ENCODE measurements at regions not wholly inside any gene's neighbourhood (a gene's known extent, or its start where the extent isn't known, plus 50 kb on each side); places are given as distances from the start of the nearest gene placed in this dataset.
"Not testable (repeated sequence)": the region's sequence is repeated elsewhere in the genome, so short reads cannot be mapped to it uniquely, and the experiment has no call there.

GRCh38 chr14:46136456-46136855 lies 515.1 kb downstream of the RPL10L start:
- H3K27ac Mint-ChIP-seq (ENCODE audit: unreplicated experiment) = peak overlapping the region; percentile 93
- TF ChIP-seq CTCF (IDR thresholded peaks at IDR 0.05; ENCODE audit: unreplicated experiment) = no peak
- H3K36me3 Mint-ChIP-seq (ENCODE audit: low read depth, unreplicated experiment) = no peaks in the 10 kb centered on the region
- peaks cover 23% of the 10 kb centered on the region for H3K4me1 Mint-ChIP-seq (ENCODE audit: unreplicated experiment)
- peak; percentile 4 for DNase-seq (ENCODE audit: low spot score)
- H3K4me3 Mint-ChIP-seq (ENCODE audit: unreplicated experiment) = no peak overlapping the region
- H3K9me3 Mint-ChIP-seq (ENCODE audit: unreplicated experiment) = no peaks in the 10 kb centered on the region
- no peaks in the 10 kb centered on the region for H3K27me3 Mint-ChIP-seq (ENCODE audit: unreplicated experiment)

- Mint-ChIP-seq H3K4me1 (ENCODE audit: unreplicated experiment) (no peaks in the 10 kb centered on the region), H3K27ac (ENCODE audit: unreplicated experiment) (no peak overlapping the region), H3K27me3 (ENCODE audit: unreplicated experiment) (peaks cover 8% of the 10 kb centered on the region), H3K4me3 (ENCODE audit: unreplicated experiment) (no peak overlapping the region), H3K9me3 (ENCODE audit: unreplicated experiment) (peaks cover 14% of the 10 kb centered on the region), H3K36me3 (ENCODE audit: low read depth, unreplicated experiment) (peaks cover 19% of the 10 kb centered on the region)
- DNase-seq (ENCODE audit: low spot score) = no peak
- TF ChIP-seq CTCF (IDR thresholded peaks at IDR 0.05; ENCODE audit: unreplicated experiment) = no peak
Observed at GRCh38 chr14:46108228-46108627, 543.4 kb downstream of the RPL10L start.

GRCh38 chr14:46100901-46101300 lies 550.7 kb downstream of the RPL10L start:
- not testable (repeated sequence) for H3K4me1 Mint-ChIP-seq (ENCODE audit: unreplicated experiment); DNase-seq (ENCODE audit: low spot score); H3K27ac Mint-ChIP-seq (ENCODE audit: unreplicated experiment); H3K36me3 Mint-ChIP-seq (ENCODE audit: low read depth, unreplicated experiment); H3K27me3 Mint-ChIP-seq (ENCODE audit: unreplicated experiment); H3K9me3 Mint-ChIP-seq (ENCODE audit: unreplicated experiment); H3K4me3 Mint-ChIP-seq (ENCODE audit: unreplicated experiment)

GRCh38 chr14:46091819-46092218 lies 559.8 kb downstream of the RPL10L start:
- no peaks in the 10 kb centered on the region for H3K27me3 Mint-ChIP-seq (ENCODE audit: unreplicated experiment)
- H3K36me3 Mint-ChIP-seq (ENCODE audit: low read depth, unreplicated experiment) = no peaks in the 10 kb centered on the region
- no peak overlapping the region for H3K4me3 Mint-ChIP-seq (ENCODE audit: unreplicated experiment)
- TF ChIP-seq CTCF (IDR thresholded peaks at IDR 0.05; ENCODE audit: unreplicated experiment) = no peak
- no peaks in the 10 kb centered on the region for H3K9me3 Mint-ChIP-seq (ENCODE audit: unreplicated experiment)
- no peak for DNase-seq (ENCODE audit: low spot score)
- H3K4me1 Mint-ChIP-seq (ENCODE audit: unreplicated experiment) = no peaks in the 10 kb centered on the region
- H3K27ac Mint-ChIP-seq (ENCODE audit: unreplicated experiment) = no peak overlapping the region

GRCh38 chr14:46087604-46088003 lies 564.0 kb downstream of the RPL10L start:
- DNase-seq (ENCODE audit: low spot score) = no peak
- H3K4me1 Mint-ChIP-seq (ENCODE audit: unreplicated experiment) = no peaks in the 10 kb centered on the region
- H3K4me3 Mint-ChIP-seq (ENCODE audit: unreplicated experiment) = no peak overlapping the region
- H3K9me3 Mint-ChIP-seq (ENCODE audit: unreplicated experiment) = no peaks in the 10 kb centered on the region
- H3K27me3 Mint-ChIP-seq (ENCODE audit: unreplicated experiment) = no peaks in the 10 kb centered on the region
- no peaks in the 10 kb centered on the region for H3K36me3 Mint-ChIP-seq (ENCODE audit: low read depth, unreplicated experiment)
- TF ChIP-seq CTCF (IDR thresholded peaks at IDR 0.05; ENCODE audit: unreplicated experiment) = no peak
- H3K27ac Mint-ChIP-seq (ENCODE audit: unreplicated experiment) = no peak overlapping the region

- DNase-seq (ENCODE audit: low spot score) = no peak
- Mint-ChIP-seq H3K27ac (ENCODE audit: unreplicated experiment) (no peak overlapping the region), H3K4me1 (ENCODE audit: unreplicated experiment) (no peaks in the 10 kb centered on the region), H3K9me3 (ENCODE audit: unreplicated experiment) (no peaks in the 10 kb centered on the region), H3K27me3 (ENCODE audit: unreplicated experiment) (no peaks in the 10 kb centered on the region), H3K4me3 (ENCODE audit: unreplicated experiment) (no peak overlapping the region), H3K36me3 (ENCODE audit: low read depth, unreplicated experiment) (no peaks in the 10 kb centered on the region)
- TF ChIP-seq CTCF (IDR thresholded peaks at IDR 0.05; ENCODE audit: unreplicated experiment) = no peak
Observed at GRCh38 chr14:46074061-46074460, 577.5 kb downstream of the RPL10L start.
